Vagina (tissue), 2 donors: ENCODE measurements at regions not wholly inside any gene's neighbourhood (a gene's known extent, or its start where the extent isn't known, plus 50 kb on each side); places are given as distances from the start of the nearest gene placed in this dataset.

Experiments used
- DNase-seq, 2 donors: peaks; one replicate each; pipeline ENCODE4 v3.0.0-alpha.2; 2017; ENCODE audit errors: extremely low spot score in 2 of 2
- H3K27ac ChIP-seq: fragments of 200-600 bp; sonication (generic); one replicate; pipeline ENCODE4 v1.5.1; 2019
- H3K27me3 ChIP-seq: fragments of 200-600 bp; sonication (generic); one replicate; pipeline ENCODE4 v1.5.1; 2019
- H3K36me3 ChIP-seq, 2 donors: fragments of 200-600 bp; sonication (generic); one replicate each; pipeline ENCODE4 v1.5.1; 2017 to 2019
- H3K4me1 ChIP-seq: fragments of 200-600 bp; sonication (generic); one replicate; pipeline ENCODE4 v1.5.1; 2019
- H3K4me3 ChIP-seq, 2 donors: fragments of 200-600 bp; sonication (generic); 1 replicate in 1 of 2; 2 replicates in 1 of 2; pipeline ENCODE4 v1.5.1; 2016 to 2019
- H3K9me3 ChIP-seq: fragments of 200-600 bp; sonication (generic); one replicate; pipeline ENCODE4 v1.5.1; 2019
- POLR2A ChIP-seq, 2 donors: fragments of 450-650 bp; IDR thresholded peaks; one replicate each; pipeline ENCODE4 v1.6.1; 2017; ENCODE audit warnings: antibody characterized with exemption in 2 of 2, mild to moderate bottlenecking in 2 of 2, moderate library complexity in 2 of 2
- POLR2AphosphoS5 ChIP-seq, 2 donors: sonication (generic); formaldehyde crosslinking; IDR thresholded peaks; one replicate each; pipeline ENCODE4 v1.9.0; 2017; ENCODE audit warnings: antibody characterized with exemption in 2 of 2, mild to moderate bottlenecking in 2 of 2, low read depth in 1 of 2; ENCODE audit not compliant: insufficient read depth in 1 of 2
- intact Hi-C: fragments of 100-400 bp; cut with DNase I; formaldehyde crosslinking; loops from one replicate; pipeline ENCODE4 v1.15.1; 2023
- TF ChIP-seq, protein P1 (sequence below), 3 experiments: fragments of 450-650 bp in 2 of 3; fragments of 200-600 bp in 1 of 3; sonication (generic) in 1 of 3; IDR thresholded peaks; one replicate each; pipeline ENCODE4 v1.5.1; 2017 to 2019; ENCODE audit warnings: antibody characterized with exemption in 3 of 3, mild to moderate bottlenecking in 2 of 3, moderate library complexity in 2 of 3

DNA sequence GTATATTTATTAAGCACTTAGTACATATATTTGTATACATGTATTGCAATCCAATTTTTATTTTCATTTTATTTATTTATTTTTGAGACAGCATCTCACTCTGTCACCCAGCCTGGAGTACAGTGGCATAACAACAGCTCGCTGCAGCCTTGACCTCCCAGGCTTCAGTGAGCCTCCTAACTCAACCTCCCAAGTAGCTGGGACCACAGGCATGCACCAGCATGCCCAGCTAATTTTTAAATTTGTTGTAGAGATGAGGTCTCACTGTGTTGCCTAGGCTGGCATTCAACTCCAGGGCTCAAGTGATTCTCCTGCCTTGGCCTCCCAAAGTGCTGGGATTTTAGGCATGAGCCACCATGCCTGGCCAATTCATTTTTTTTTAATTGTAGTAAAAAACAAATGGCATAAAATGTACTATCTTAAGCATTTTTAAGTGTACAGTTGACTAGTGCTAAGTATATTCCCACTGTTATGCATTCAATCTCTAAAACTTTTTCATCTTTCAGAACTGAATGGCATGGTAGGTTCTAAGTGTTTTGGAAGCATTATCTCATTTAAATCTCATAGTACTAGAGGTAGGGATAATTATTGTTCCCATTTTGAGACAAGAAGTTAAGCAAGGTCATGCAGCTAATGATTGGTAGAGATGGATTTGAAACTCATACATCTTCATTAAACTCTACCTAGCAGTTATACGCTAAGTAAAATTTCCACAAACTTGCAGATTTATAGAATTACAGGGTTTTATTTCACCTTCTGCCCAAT, 264.0 kb upstream of the NFE2L3 start:
- Histone ChIP-seq H3K27me3 (no peaks in the 10 kb centered on the region), H3K4me3 (no peak overlapping the region), H3K4me1 (no peaks in the 10 kb centered on the region), H3K36me3 (no peaks in the 10 kb centered on the region), H3K27ac (no peak overlapping the region), H3K9me3 (no peaks in the 10 kb centered on the region)
- TF ChIP-seq POLR2AphosphoS5 (IDR thresholded peaks at IDR 0.05; ENCODE audit: insufficient read depth in 1 of 2, low read depth in 1 of 2), result no peak
- no peak for TF ChIP-seq POLR2A (IDR thresholded peaks at IDR 0.05)
- TF ChIP-seq, protein P1, sequence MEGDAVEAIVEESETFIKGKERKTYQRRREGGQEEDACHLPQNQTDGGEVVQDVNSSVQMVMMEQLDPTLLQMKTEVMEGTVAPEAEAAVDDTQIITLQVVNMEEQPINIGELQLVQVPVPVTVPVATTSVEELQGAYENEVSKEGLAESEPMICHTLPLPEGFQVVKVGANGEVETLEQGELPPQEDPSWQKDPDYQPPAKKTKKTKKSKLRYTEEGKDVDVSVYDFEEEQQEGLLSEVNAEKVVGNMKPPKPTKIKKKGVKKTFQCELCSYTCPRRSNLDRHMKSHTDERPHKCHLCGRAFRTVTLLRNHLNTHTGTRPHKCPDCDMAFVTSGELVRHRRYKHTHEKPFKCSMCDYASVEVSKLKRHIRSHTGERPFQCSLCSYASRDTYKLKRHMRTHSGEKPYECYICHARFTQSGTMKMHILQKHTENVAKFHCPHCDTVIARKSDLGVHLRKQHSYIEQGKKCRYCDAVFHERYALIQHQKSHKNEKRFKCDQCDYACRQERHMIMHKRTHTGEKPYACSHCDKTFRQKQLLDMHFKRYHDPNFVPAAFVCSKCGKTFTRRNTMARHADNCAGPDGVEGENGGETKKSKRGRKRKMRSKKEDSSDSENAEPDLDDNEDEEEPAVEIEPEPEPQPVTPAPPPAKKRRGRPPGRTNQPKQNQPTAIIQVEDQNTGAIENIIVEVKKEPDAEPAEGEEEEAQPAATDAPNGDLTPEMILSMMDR (IDR thresholded peaks at IDR 0.05), result no peak
- DNase-seq, result no peak
- intact Hi-C loops, result no loop called here

DNA sequence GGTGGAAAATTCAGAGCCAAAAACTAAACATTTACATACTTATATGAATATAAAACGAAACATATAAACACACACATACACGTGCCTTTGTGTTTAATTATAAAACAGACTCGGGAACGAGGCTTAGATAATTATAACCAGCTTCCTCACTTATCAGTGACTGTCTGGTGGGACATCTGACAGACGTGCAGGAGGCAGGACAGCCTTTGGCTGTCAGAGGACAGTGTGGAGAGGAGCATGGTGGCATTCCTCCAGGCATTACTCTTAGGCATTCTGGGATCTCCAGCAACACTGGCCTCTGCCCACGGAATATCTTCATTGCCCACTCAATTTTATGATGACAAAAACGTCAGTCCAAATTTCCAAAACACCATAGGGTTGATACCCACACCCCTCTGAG, 262.2 kb upstream of the NFE2L3 start:
- H3K4me3 ChIP-seq, result no peak overlapping the region
- no peaks in the 10 kb centered on the region for H3K27me3 ChIP-seq
- no peak overlapping the region for H3K27ac ChIP-seq
- intact Hi-C loops, result loop anchor here (10.0 kb wide), 2 partner anchors 175 to 475 kb away; no protein-coding TSS in a partner anchor
- H3K36me3 ChIP-seq, result no peaks in the 10 kb centered on the region
- H3K9me3 ChIP-seq, result no peaks in the 10 kb centered on the region
- TF ChIP-seq, protein P1 (IDR thresholded peaks at IDR 0.05), result no peak
- no peak for TF ChIP-seq POLR2A (IDR thresholded peaks at IDR 0.05)
- DNase-seq, result no peak
- peaks cover 7% of the 10 kb centered on the region for H3K4me1 ChIP-seq

GRCh38 chr7:25891591-25891990, 260.4 kb upstream of the NFE2L3 start:
- H3K4me3 ChIP-seq, result no peak overlapping the region
- peak in 1 of 2 donors; percentile 62 for DNase-seq
- TF ChIP-seq POLR2A (IDR thresholded peaks at IDR 0.05) (no peak), POLR2AphosphoS5 (IDR thresholded peaks at IDR 0.05; ENCODE audit: insufficient read depth in 1 of 2, low read depth in 1 of 2) (no peak)
- TF ChIP-seq, protein P1 (IDR thresholded peaks at IDR 0.05), result no peak
- H3K36me3 ChIP-seq, result no peaks in the 10 kb centered on the region
- H3K27ac ChIP-seq, result no peak overlapping the region
- H3K4me1 ChIP-seq, result peaks cover 16% of the 10 kb centered on the region
- no peaks in the 10 kb centered on the region for H3K9me3 ChIP-seq
- intact Hi-C loops, result loop anchor here (10.0 kb wide), 2 partner anchors 173 to 473 kb away; no protein-coding TSS in a partner anchor
- no peaks in the 10 kb centered on the region for H3K27me3 ChIP-seq

- Histone ChIP-seq H3K4me1 (peaks cover 16% of the 10 kb centered on the region), H3K4me3 (peak overlapping the region; percentile 26 to 35), H3K9me3 (no peaks in the 10 kb centered on the region), H3K36me3 (no peaks in the 10 kb centered on the region), H3K27ac (no peak overlapping the region), H3K27me3 (no peaks in the 10 kb centered on the region)
- intact Hi-C loops, result loop anchor here (10.0 kb wide), 2 partner anchors 171 to 471 kb away; no protein-coding TSS in a partner anchor
- DNase-seq, result no peak
- TF ChIP-seq POLR2A (IDR thresholded peaks at IDR 0.05) (no peak), POLR2AphosphoS5 (IDR thresholded peaks at IDR 0.05; ENCODE audit: insufficient read depth in 1 of 2, low read depth in 1 of 2) (no peak)
- TF ChIP-seq, protein P1 (IDR thresholded peaks at IDR 0.05), result no peak
These were observed 258.6 kb upstream of the NFE2L3 start for GRCh38 chr7:25893436-25893835.
